Body of pancreas (tissue), 4 donors: ENCODE measurements at regions not wholly inside any gene's neighbourhood (a gene's known extent, or its start where the extent isn't known, plus 50 kb on each side); places are given as distances from the start of the nearest gene placed in this dataset.

ENCODE experiments used
- ATAC-seq: fragments of 150-250 bp; one replicate; pipeline ENCODE4 v1.9.1; 2016
- DNase-seq, 4 donors: peaks; one replicate each; pipeline ENCODE4 v3.0.0-alpha.2; 2019
- H3K27ac ChIP-seq, 4 donors: fragments of 200-600 bp; sonication (generic); 1 replicate in 3 of 4; 2 replicates in 1 of 4; pipeline versions ENCODE4 v1.5.1 to v1.6.1; 2016 to 2019; ENCODE audit warnings: mild to moderate bottlenecking in 1 of 4, mixed read lengths in 1 of 4, moderate library complexity in 1 of 4
- H3K27me3 ChIP-seq, 2 donors: fragments of 200-600 bp; sonication (generic); one replicate each; pipeline ENCODE4 v1.6.0; 2016; ENCODE audit warnings: mild to moderate bottlenecking in 1 of 2
- H3K36me3 ChIP-seq, 2 donors: fragments of 200-600 bp; sonication (generic); replicated peaks in 1 of 2; 2 replicates each; pipeline ENCODE4 v1.5.1; 2016; ENCODE audit warnings: low read depth in 2 of 2; ENCODE audit not compliant: insufficient read depth in 1 of 2
- H3K4me1 ChIP-seq: fragments of 200-600 bp; sonication (generic); one replicate; pipeline ENCODE4 v1.6.0; 2016
- H3K4me3 ChIP-seq, 2 donors: fragments of 200-600 bp; sonication (generic); 1 replicate in 1 of 2; 2 replicates in 1 of 2; pipeline ENCODE4 v1.5.1; 2016 to 2019
- H3K9me3 ChIP-seq, 3 donors: fragments of 200-600 bp; sonication (generic); 1 replicate in 2 of 3; 2 replicates in 1 of 3; pipeline ENCODE4 v1.5.1; 2016
- POLR2A ChIP-seq, 3 donors: fragments of 450-650 bp; IDR thresholded peaks; one replicate each; pipeline ENCODE4 v1.6.1; 2016; ENCODE audit warnings: antibody characterized with exemption in 3 of 3, mild to moderate bottlenecking in 2 of 3
- WGBS, 2 donors: methylation state at CpG; one replicate each; pipeline ENCODE4 v1.1.5; 2017; 5-methylcytosine and 5-hydroxymethylcytosine counted together
- intact Hi-C: fragments of 100-400 bp; cut with DNase I; formaldehyde crosslinking; loops from one replicate; pipeline ENCODE4 v1.15.1; 2023
- TF ChIP-seq, protein P1 (sequence below), 7 experiments: fragments of 450-650 bp in 4 of 7; fragments of 200-600 bp in 3 of 7; sonication (generic) in 3 of 7; IDR thresholded peaks; one replicate each; pipeline ENCODE4 v1.5.1; 2016 to 2019; ENCODE audit warnings: antibody characterized with exemption in 7 of 7

DNA sequence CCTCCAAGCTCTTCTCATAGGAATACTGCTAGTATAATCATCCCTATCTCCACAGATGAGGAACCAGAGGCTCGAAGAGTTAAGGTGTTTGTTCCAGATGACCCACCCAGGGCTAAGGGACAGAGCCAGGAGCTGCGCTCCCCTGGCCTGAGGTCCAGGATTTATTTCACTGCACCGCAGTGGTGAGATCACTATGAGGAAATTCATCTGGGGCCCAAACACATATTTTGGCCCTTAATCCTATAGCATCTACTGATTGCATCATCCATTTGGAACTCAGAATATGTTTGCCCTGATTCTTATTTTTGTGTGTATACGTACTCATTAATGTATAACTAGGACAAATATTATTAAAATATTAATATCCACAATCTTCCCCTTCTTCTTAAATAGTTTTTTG is 100.1 kb upstream of the RBPJ start:
- Histone ChIP-seq H3K27ac (no peak overlapping the region), H3K27me3 (no peaks in the 10 kb centered on the region), H3K4me1 (no peaks in the 10 kb centered on the region), H3K4me3 (no peak overlapping the region), H3K9me3 (no peaks in the 10 kb centered on the region), H3K36me3 (no peaks in the 10 kb centered on the region)
- TF ChIP-seq, protein P1, sequence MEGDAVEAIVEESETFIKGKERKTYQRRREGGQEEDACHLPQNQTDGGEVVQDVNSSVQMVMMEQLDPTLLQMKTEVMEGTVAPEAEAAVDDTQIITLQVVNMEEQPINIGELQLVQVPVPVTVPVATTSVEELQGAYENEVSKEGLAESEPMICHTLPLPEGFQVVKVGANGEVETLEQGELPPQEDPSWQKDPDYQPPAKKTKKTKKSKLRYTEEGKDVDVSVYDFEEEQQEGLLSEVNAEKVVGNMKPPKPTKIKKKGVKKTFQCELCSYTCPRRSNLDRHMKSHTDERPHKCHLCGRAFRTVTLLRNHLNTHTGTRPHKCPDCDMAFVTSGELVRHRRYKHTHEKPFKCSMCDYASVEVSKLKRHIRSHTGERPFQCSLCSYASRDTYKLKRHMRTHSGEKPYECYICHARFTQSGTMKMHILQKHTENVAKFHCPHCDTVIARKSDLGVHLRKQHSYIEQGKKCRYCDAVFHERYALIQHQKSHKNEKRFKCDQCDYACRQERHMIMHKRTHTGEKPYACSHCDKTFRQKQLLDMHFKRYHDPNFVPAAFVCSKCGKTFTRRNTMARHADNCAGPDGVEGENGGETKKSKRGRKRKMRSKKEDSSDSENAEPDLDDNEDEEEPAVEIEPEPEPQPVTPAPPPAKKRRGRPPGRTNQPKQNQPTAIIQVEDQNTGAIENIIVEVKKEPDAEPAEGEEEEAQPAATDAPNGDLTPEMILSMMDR (IDR thresholded peaks at IDR 0.05): no peak
- TF ChIP-seq POLR2A (IDR thresholded peaks at IDR 0.05): no peak
- intact Hi-C loops: no loop called here
- ATAC-seq: no peak
- 81 to 87% methylated on average over 4 of the region's 4 CpGs for WGBS, 2 donors
- DNase-seq: no peak

DNA sequence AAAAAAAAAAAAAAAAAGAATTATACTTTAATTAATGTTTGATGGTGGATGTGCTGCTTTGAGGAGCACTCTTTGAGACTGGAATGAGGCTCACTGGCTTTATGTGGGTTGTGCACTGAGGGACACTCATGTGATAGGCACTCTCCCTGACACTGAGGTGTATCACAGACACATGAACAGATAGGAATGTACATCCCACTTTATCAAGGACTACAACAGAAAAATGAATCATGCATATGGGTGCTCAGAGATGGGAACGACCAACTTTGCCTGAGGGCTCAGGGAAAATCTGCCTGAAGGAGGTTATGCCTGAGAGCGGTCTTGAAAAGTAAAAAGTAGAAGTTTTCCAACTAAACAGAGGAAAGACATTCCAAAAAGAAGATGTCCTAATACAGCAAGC is 97.7 kb upstream of the RBPJ start:
- Histone ChIP-seq H3K36me3 (no peaks in the 10 kb centered on the region), H3K4me3 (no peak overlapping the region), H3K9me3 (no peaks in the 10 kb centered on the region), H3K27ac (no peak overlapping the region), H3K4me1 (no peaks in the 10 kb centered on the region), H3K27me3 (no peaks in the 10 kb centered on the region)
- intact Hi-C loops: no loop called here
- no peak for ATAC-seq
- WGBS, 2 donors: 95 to 100% methylated on average over 2 of the region's 2 CpGs
- TF ChIP-seq, protein P1 (IDR thresholded peaks at IDR 0.05): no peak
- no peak for TF ChIP-seq POLR2A (IDR thresholded peaks at IDR 0.05)
- no peak for DNase-seq

DNA sequence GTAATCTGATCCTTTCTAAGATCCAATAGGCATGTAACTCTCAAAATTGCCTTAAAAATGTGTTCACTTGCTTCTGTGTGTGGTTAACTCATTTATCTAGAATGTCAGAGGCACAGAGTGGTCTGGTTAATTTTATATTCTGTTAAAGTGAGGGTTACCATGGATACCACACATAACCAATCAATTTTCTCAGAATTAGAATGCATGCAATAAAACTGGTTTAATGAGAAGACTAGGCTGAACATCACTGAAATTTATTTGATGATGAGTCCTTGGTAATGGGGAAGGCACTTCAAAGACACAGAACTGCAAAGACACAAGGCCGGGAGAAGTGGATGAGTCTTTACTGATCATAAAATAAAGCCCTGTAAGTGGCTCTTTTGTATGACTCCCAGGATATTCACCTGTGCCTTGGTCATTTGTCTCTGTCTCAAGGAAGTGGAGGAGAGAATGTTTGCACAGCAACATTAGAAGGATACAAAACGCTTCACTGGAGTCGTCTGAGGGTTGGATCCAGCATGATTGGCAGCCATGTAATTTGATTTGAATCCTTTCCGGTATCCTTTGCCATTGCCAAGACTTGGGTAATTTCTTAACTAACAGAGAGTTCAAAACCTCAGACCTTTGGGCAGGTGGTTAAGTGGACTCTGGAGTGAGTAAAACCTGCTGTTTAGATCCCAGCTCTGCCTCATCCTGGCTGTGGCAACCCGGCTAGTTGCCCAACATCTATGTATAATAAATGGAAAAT is 94.0 kb upstream of the RBPJ start:
- Histone ChIP-seq H3K4me1 (no peaks in the 10 kb centered on the region), H3K9me3 (no peaks in the 10 kb centered on the region), H3K27me3 (no peaks in the 10 kb centered on the region), H3K4me3 (no peak overlapping the region), H3K27ac (no peak overlapping the region), H3K36me3 (no peaks in the 10 kb centered on the region)
- intact Hi-C loops: no loop called here
- 60 to 66% methylated on average over 5 of the region's 5 CpGs for WGBS, 2 donors
- DNase-seq (no peak), ATAC-seq (no peak)
- TF ChIP-seq, protein P1 (IDR thresholded peaks at IDR 0.05): no peak
- TF ChIP-seq POLR2A (IDR thresholded peaks at IDR 0.05): no peak

DNA sequence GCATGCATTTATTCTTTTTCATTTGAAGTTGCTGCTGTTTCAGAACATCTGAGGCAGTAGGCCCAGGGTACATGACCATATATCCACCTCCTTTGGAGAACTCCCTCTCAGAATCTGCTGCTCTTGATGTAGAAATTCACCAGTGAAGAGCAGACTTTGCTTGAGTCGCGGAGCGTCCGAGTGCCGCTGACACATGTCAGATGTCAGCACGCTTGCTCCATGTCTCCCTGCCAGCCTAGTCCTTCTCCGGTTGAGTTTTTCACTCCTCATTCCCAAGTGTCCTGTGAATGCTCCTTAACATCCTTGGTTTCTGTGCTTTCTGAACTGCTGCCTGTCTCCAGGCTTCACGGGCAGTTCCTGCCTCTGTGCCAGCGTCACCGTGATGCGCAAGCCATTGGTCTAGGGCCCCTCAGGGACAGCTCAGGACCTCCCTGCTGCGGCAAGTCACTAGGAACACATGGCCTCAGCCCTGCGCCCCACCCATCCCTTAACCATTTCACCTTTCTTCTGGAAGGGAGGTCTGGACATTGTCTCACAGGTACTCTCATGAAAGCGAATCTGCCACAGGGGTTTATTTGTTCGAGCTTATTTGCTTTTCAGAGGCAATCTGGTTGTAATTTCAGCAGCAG is 93.1 kb upstream of the RBPJ start:
- ATAC-seq (no peak), DNase-seq (no peak)
- Histone ChIP-seq H3K27me3 (no peaks in the 10 kb centered on the region), H3K4me1 (no peaks in the 10 kb centered on the region), H3K36me3 (no peaks in the 10 kb centered on the region), H3K27ac (no peak overlapping the region), H3K4me3 (no peak overlapping the region), H3K9me3 (no peaks in the 10 kb centered on the region)
- no peak for TF ChIP-seq POLR2A (IDR thresholded peaks at IDR 0.05)
- TF ChIP-seq, protein P1 (IDR thresholded peaks at IDR 0.05): no peak
- intact Hi-C loops: no loop called here
- WGBS, 2 donors: 89 to 90% methylated on average over 15 of the region's 15 CpGs

DNA sequence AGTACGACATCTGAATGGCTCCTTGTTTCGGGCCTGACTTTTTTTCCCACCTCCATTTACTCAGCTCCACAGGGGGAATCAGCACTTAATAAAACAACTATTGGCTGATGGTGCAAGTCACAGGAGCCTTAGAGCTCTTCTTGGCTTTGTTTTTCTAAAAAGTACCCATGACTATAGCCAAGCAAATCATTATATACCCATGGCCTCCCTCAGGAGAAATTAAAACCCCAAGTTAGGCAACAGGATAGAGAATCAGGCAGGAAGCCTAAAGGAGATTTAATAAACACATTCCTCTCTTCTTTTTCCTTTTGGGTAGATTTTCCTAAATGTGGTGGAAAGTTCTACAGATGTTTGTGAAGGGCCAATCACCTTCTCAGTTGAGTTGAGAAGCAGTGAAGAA is 91.9 kb upstream of the RBPJ start:
- H3K27ac ChIP-seq: no peak overlapping the region
- ATAC-seq (no peak), DNase-seq (no peak)
- WGBS, 2 donors: 98 to 100% methylated on average over 2 of the region's 2 CpGs
- no peak for TF ChIP-seq POLR2A (IDR thresholded peaks at IDR 0.05)
- TF ChIP-seq, protein P1 (IDR thresholded peaks at IDR 0.05): no peak
- no peak overlapping the region for H3K4me3 ChIP-seq
- intact Hi-C loops: no loop called here
- H3K27me3 ChIP-seq: no peaks in the 10 kb centered on the region
- no peaks in the 10 kb centered on the region for H3K9me3 ChIP-seq
- no peaks in the 10 kb centered on the region for H3K36me3 ChIP-seq
- H3K4me1 ChIP-seq: no peaks in the 10 kb centered on the region
